HG02870 (cell line): ENCODE measurements at regions not wholly inside any gene's neighbourhood (a gene's known extent, or its start where the extent isn't known, plus 50 kb on each side); places are given as distances from the start of the nearest gene placed in this dataset.

ENCODE experiments used
- ATAC-seq: cut with Tn5 transposase; IDR thresholded peaks from one replicate; pipeline ENCODE4 v1.9.1; 2021; ENCODE audit warnings: mild to moderate bottlenecking, moderate library complexity; ENCODE audit not compliant: unreplicated experiment

DNA sequence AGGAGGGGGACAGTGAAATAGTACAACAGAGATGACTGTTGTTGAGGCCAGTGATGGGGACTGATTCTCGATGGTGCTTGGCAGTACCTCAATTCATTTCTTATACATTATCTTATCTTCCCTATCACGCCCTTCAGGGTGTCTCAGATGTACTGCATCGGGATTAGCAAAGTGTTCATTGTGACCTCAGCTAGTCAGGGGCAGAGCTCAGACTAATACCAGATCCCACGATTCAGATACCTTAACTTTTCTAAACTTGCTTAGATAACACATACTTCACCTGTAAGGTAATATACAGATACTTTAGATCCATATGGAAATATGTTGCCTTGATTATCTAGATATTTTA, 720.6 kb downstream of the EFNB2 start:
- ATAC-seq, result no peak

DNA sequence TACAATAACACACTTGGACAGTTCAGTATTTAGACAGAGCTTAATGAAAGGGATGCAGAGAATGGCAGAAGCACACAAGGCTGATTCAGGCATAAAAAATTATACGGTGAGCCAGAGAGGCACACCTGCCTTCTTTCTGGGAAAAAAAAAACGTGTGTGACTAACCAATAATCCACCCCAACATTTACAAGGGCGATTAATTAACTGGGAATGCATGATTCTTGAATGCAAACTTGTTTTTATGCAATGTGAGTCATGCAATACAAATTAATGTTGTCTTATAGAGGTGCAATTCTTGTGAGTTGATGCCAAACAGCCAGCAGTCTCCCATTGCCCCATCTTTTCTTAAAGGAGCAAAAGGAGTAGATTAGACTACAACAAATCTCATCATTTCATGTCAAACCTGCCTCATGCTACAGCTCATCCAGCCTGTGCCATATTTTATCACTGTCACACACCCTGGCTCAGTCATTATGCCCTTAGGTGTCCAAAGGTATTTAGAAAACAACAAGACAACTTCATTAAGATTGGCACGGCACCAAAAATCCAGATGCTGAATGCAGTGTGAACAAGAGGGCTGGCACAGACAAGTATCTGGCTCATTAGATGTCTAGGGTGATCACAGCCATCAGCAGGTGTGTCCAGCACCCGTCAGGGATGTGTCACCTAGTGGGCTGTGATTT, 721.1 kb downstream of the EFNB2 start:
- ATAC-seq, result no peak

DNA sequence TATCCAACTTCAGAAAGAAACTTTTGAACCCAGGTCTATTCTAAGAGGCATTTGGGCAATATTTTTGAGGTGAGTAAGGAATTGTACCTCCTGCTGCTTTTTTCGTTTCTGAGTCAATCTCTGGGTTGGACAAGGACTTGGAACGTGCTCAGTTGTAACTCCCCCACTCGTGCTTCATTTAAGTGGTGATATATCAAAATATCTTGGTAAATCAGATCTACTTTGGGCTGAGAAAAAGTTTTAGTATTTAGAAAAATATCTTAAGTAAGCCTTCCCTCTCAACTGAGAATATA, 728.9 kb downstream of the EFNB2 start:
- ATAC-seq, result no peak

DNA sequence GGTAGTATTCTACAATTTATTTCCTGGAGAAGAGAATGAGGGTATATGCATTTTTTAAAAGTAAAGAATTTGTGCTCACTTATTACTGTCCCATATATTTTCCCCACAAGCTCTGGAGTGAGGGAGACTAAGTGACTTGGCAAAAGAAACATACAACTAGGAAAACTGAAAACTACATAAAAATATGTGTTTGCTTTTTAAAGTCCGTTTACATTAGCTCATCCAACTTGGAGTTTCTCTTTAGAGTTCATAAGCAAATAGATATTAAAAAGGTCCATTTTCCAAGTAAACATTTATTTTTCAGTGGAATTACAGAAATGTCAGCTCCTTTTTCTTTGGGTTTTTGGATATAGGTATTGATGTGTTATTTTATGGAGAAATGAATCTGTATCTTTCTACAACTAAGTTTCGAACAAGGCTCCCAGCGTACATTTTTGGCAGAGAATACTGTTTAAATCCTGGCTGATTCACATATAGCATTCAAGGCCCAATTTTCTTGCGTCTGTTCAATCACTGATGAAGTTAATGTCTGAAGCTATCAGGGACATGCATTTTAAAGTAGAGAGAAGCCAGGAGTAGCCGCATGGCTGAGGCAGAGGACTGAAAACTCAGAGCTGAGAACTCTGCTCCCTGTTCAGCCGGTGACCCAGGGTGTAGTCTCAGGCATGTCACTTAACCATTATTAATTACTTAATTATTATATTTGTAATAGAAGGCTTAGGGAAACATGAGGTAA, 729.4 kb downstream of the EFNB2 start:
- no peak for ATAC-seq

DNA sequence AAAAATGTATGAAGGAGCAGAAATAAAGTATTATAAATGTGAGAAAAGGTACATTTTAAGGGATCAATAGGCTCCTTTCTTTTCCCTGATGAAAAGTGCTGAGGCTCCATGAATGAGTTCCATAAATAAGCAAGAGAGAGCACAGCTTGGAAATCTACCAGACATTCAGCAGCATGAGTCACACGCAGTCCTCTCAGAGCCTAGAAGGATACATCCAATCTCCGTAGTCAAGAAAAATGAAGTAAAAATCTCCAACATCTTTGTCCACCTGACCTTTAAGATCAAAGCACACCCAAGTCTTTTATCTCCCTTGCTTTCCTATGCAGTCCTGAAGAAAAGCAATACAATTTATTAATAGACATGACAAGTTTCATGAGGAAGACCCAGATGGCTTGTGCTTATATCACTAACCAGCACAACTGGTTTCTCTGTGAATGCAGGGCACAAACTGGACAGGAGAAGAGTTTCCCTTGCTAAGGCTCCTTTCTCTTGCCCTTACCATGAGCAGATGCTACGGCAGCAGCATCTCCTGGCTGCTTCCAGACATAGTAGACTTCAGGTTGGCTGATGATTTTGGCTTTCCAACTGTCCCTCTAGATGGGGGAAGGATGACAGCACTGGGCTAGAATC, 730.8 kb downstream of the EFNB2 start:
- no peak for ATAC-seq

DNA sequence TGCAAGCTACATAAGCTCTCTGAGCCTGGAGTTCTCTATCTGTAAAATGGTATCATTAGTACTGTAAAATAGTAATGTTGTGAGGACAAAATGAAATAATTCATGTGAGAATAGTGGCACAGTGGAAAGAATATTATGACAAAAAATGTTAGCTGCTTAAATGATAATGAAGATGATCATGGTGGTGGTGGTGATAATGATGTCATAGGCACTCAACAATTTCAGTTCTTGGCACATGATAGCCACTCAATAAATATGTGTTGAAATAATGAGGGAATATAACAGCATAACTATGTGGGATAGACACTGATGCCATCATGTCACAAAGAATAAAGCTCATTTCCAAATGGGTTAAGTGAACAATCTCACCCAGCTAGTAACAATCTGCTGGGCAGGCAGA, 736.3 kb downstream of the EFNB2 start:
- no peak for ATAC-seq

DNA sequence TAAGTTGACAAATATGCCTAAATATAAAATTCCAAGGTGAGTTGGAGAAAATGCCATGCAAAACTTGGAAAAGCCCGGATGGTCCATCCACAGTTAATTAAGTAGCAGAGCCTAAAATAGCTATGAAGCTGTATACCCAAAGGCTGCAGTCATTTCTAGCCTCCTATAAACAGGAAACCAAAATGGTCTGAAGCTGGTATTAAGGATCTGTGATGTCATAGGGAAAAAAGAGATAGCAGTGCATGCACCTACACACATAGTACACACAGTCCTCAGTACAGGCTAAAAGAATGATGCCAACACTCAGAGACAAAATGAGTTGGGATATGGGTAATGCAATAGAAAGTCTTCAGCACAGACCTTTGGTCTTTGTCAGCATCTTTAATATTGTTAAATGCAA, 736.9 kb downstream of the EFNB2 start:
- ATAC-seq, result no peak

DNA sequence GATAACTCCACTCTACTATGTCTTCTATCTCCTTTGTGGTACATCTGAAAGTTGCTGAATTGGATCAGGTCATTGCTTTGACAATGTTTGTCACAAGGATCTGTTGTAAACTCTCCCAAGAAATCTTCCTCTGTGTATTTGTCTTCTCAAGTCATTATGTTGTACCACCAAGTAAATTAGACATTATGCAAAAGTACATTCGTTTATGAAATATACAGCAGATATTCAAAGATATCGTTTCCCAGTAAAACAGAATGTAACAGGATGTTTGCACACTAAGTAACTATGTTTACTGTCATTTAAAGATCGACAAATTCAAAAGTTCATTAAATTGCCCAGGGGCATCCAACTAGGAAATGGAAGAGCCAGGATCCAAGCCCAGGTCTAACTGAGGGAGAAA, 739.4 kb downstream of the EFNB2 start:
- ATAC-seq, result no peak

DNA sequence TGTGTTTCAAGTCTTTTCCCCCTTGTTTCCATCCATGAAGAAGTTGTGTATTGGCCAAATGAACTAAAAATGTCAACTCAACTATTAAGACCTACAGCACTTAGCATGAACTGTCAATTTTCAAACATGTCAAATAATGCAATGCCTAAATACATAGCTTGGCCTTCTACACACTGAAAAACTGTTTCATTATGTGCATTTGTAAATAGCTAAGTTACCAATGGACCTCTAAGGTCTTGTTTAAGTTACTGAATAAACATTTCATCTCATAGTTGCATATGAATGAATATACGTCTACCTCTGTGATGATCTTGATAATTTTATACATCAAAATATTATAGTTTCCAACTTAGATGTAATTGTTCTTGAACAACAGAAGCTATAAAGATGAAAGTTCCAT, 744.5 kb downstream of the EFNB2 start:
- no peak for ATAC-seq

DNA sequence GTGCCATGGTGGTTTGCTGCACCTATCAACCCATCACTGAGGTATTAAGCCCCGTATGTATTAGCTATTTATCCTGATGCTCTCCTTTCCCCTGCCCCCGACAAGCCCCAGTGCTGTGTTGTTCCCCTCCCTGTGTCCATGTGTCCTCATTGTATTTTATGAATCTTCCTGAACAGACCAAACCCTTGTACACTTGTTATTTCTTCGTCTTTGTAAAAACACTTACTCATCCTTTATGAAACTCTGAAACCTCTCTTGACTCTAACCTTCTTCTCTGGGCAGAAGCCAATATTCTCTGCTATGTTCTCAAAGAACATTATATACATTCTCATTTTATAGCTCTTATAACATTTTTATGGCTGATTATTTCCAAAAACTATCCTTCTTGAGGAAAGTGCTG, 746.9 kb downstream of the EFNB2 start:
- no peak for ATAC-seq

DNA sequence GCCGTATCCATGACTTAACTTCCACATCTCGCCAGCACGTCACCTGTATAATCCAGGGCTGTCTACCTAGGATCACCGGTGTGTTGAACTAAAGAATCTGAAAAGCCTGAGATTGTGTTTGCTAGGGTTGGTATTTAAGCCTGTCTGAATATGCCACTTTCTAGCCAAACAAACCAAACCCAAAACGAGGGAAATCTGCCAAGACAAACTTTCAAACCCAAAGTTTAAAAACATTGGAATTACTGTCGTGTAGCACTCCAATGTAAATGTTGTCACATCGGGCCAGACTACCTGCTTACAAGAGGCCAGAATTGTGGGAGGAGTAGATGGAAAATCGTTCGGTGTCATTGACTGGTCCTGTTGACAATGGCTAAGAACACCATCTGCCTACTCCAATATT, 747.8 kb downstream of the EFNB2 start:
- no peak for ATAC-seq

DNA sequence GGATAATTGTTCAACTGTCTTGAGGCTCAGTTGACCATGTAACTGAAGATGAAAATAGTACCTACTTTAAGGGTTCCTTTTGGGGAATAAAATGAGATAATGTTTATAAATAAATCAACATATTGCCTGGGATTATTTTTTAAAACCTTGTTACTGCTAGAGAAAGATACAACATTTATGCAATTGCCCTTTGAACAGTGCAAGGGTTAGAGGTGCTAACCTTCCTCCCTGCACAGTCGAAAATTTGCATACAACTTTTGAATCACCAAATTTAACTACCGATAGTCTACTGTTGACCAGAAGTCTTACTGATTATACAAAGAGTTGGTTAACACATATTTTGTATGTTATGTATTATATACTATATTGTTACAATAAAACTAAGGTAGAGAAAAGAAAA, 750.0 kb downstream of the EFNB2 start:
- ATAC-seq, result no peak

DNA sequence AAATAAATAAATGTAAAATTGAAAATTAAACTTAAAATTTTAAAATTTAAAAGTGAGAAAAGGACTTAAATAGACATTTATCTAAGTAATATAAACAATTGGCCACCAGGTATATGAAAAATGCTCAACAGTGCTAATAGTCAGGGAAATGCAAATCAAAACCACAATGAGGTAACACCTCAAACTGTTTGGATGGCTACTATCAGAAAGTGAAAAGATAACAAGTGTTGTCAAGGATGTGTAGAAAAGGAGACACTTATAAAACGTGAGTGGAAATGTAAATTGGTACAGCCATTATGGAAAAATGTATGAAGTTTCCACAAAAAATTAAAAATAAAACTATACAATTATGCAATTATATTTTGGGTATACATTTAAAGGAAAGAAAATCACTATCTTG, 752.2 kb downstream of the EFNB2 start:
- no peak for ATAC-seq

DNA sequence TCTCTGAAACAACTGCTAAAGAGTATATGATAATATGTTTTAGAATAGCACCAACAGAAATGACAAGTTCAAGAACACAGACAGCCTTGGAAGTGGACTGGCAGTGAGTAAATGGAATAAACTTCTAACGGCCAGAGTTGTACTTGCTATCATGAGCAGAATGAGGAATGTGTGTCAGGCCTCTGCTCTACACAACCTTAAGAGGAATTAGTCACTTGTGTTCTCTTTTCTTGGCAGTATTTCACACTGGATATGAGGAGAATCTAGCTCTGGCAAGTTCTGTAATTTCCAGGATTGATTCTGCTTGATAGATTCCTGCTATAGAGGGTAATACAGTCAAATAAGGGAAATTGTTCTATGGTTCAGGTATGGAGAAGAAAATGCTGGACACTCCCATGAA, 757.3 kb downstream of the EFNB2 start:
- no peak for ATAC-seq

DNA sequence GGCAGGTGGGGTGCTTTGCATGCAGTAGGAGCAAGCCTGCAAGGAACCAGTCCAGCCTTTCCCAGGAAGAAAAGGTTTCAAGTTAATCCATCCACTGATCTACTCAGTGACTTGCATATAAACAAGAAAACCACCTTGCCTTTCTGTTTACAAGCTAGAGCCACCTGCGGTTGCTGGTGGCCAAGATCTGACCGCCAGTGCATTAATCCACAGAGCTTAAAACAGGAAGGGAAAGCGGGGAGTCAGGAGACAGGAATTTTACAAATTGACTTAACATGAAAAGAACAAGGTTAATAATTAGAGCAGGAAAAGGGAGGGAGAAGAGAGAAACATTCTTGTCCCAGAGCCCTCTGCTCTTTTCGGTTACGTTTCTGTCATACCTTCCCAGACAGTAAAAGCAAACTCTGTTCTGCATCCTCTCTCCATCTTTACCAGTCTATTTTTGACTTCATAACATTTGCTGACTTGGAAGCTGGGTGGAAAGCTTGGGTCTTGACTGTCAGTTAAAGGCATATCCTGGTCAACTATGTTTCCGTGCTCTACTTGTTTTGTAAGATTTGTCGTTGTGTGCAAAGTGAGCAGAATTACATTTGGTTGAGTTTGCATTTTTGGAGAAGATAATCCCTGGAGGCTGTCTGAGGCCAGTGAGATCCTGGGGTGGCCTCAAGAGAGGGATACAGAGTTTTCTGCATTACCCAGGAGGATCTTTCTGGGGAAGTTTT, 760.6 kb downstream of the EFNB2 start:
- ATAC-seq, result no peak

DNA sequence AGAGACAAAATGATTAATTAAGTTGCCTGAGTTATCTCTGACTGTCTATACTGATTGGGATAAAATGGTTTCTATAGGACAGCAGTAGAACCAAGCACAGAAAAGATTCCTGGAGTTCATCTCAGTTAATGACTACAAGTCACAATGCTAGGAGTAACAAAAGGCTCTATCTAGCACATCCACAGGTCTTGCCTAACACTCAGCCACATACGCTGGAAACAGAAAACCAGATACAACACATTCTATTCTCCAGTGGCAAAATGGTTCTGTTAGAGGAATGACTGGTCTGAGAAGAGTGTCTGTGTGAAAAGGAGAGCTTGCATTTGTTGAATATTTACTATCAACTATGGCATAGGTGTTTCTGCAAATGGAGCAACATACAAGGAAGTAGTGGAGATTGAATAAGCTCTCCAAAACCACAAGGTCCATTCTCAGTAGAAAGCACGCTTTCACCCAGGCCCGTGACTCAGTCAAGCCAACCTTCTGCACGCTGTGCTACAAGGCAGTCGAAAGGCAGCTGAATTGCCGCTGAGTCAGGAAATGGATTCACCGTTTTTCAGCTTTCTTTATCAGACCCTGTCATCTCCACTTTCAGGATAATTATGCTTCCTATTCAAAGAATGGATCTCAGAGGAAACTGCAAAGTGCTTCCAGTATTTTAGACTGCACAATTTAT, 761.5 kb downstream of the EFNB2 start:
- no peak for ATAC-seq

DNA sequence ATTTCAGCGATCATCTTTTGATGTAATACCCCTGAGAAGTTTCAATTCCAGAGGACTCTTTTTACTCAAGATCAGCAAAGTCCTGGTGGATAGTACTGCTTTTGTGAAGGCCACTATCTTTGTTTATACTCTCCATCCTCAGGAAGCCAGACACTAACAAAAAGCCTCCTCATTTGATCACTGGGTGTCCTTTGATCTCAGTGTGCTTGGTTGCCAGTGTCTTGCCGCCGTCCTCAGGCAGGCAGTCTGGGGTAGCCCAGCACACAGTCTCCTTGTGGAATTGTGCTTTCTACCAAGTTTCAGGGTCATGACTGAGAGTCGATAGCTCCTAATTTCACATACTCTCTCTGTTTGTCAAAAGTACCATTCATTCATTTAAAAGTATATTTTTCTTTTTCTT, 762.2 kb downstream of the EFNB2 start:
- no peak for ATAC-seq

DNA sequence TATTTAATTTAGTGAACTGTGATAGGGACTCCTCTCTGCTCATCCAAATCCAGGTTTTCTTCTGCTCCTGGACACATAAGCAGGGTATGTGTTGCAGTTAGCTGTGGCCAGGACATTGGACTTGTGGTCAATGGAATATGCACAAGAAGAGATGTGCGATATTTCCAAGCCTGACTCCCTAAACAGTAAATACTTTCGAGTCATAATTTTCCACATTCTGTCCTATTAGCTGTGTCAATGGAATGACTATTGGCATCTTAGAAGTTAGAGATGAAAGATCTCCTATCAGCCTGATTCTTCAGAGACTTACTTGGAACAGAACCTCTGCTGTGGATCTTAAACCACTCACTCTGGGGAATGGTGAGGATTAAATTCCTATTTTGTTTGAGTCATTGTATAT, 771.0 kb downstream of the EFNB2 start:
- no peak for ATAC-seq

DNA sequence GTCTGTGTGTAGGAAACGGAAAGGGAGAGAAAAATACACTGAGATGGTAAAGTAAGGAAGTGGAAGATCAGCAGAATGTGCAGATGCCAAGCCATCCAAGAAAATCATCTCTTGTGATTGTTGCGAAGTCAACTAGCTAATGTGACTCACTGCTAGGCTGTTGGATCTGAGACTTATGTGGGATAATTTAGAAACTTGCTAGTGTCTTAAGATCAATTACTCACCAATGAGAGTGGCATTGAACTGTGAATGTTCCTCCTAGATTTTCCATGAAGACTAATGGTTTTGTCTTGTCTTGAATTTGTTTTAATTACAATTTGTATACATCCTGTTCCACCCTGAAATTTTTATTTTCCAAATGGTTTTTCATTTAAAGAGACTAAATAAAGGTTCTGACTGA, 771.6 kb downstream of the EFNB2 start:
- ATAC-seq, result no peak

DNA sequence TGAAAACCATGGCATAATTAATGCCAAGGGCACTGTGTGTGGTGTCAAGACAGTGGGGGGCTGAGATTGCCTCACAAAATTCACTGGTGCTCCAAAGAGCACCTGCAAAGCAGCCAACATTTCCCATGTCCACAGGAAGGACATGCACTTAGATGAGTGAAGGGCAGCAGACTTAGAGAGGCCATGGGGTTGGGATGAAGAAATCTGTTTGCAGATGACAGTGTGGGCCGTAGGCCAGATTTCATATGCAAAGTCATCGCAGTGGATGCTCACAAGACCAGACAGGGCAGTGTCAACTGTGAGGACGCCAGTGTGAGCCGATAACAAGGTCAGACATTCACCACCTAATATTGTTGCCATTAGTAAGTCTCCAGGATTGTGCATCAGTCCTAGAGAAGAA, 773.4 kb downstream of the EFNB2 start:
- ATAC-seq, result no peak
